ENCODE measurements at regions not wholly inside any gene's neighbourhood (a gene's known extent, or its start where the extent isn't known, plus 50 kb on each side); places are given as distances from the start of the nearest gene placed in this dataset.
A peak's percentile ranks its signal among the peaks of the same experiment; 100 is the strongest.

- WGBS: 32% methylated on average over 3 of the region's 3 CpGs
- peaks cover 6 to 56% (median 40%) of the 10 kb centered on the region in 4 donors for H3K4me1 ChIP-seq
- intact Hi-C loops (cut with DNase I): no loop called here
- H3K36me3 ChIP-seq: no peaks in the 10 kb centered on the region
- DNase-seq (ENCODE audit: extremely low spot score): no peak
- H3K9me3 ChIP-seq: no peaks in the 10 kb centered on the region
- no peaks in the 10 kb centered on the region for H3K27me3 ChIP-seq
- TF ChIP-seq POLR2A (IDR thresholded peaks at IDR 0.05; ENCODE audit: low read depth) (no peak), POLR2AphosphoS5 (IDR thresholded peaks at IDR 0.05) (no peak), EP300 (IDR thresholded peaks at IDR 0.05) (no peak), CTCF (IDR thresholded peaks at IDR 0.05) (no peak)
- peak overlapping the region in 1 of 4 donors; percentile 20 for H3K27ac ChIP-seq (replicated peaks in 1 of 4)
- no peak overlapping the region for H3K4me3 ChIP-seq
Observed at GRCh38 chr3:153973722-153974265, 147.4 kb upstream of the ARHGEF26 start.

GRCh38 chr3:153974614-153975013 lies 146.6 kb upstream of the ARHGEF26 start:
- Histone ChIP-seq H3K4me3 (no peak overlapping the region), H3K9me3 (no peaks in the 10 kb centered on the region), H3K36me3 (no peaks in the 10 kb centered on the region), H3K27me3 (no peaks in the 10 kb centered on the region), H3K4me1 (peaks cover 6 to 56% (median 40%) of the 10 kb centered on the region in 4 donors), H3K27ac (replicated peaks in 1 of 4) (no peak overlapping the region)
- TF ChIP-seq POLR2A (IDR thresholded peaks at IDR 0.05; ENCODE audit: low read depth): no peak
- no peak for TF ChIP-seq CTCF (IDR thresholded peaks at IDR 0.05)
- no peak for TF ChIP-seq POLR2AphosphoS5 (IDR thresholded peaks at IDR 0.05)
- no peak for TF ChIP-seq EP300 (IDR thresholded peaks at IDR 0.05)
- intact Hi-C loops (cut with DNase I): no loop called here
- DNase-seq (ENCODE audit: extremely low spot score): no peak

GRCh38 chr3:153976891-153977554 lies 144.2 kb upstream of the ARHGEF26 start:
- no peak for DNase-seq (ENCODE audit: extremely low spot score)

GRCh38 chr3:153978006-153978405 lies 143.2 kb upstream of the ARHGEF26 start:
- DNase-seq (ENCODE audit: extremely low spot score): no peak
- Histone ChIP-seq H3K4me3 (no peak overlapping the region), H3K27ac (replicated peaks in 1 of 4) (peak overlapping the region in 3 of 4 donors; percentile 2 to 51 (median 3)), H3K36me3 (no peaks in the 10 kb centered on the region), H3K27me3 (no peaks in the 10 kb centered on the region), H3K4me1 (peaks cover 6 to 37% (median 28%) of the 10 kb centered on the region in 4 donors), H3K9me3 (no peaks in the 10 kb centered on the region)
- intact Hi-C loops (cut with DNase I): no loop called here
- 61% methylated on average over 1 of the region's 1 CpG for WGBS
- TF ChIP-seq POLR2AphosphoS5 (IDR thresholded peaks at IDR 0.05) (no peak), CTCF (IDR thresholded peaks at IDR 0.05) (no peak), POLR2A (IDR thresholded peaks at IDR 0.05; ENCODE audit: low read depth) (no peak), EP300 (IDR thresholded peaks at IDR 0.05) (no peak)

More at GRCh38 chr3:153976891-153977554, 144.2 kb upstream of the ARHGEF26 start:
- peak overlapping the region in 3 of 4 donors; percentile 2 to 51 (median 3) for H3K27ac ChIP-seq (replicated peaks in 1 of 4)
- peaks cover 6 to 42% (median 28%) of the 10 kb centered on the region in 4 donors for H3K4me1 ChIP-seq
- no peak overlapping the region for H3K4me3 ChIP-seq
- WGBS: 25% methylated on average over 2 of the region's 2 CpGs
- intact Hi-C loops (cut with DNase I): no loop called here
- H3K36me3 ChIP-seq: no peaks in the 10 kb centered on the region
- no peak for TF ChIP-seq EP300 (IDR thresholded peaks at IDR 0.05)
- TF ChIP-seq POLR2A (IDR thresholded peaks at IDR 0.05; ENCODE audit: low read depth): no peak
- TF ChIP-seq CTCF (IDR thresholded peaks at IDR 0.05): no peak
- no peak for TF ChIP-seq POLR2AphosphoS5 (IDR thresholded peaks at IDR 0.05)
- no peaks in the 10 kb centered on the region for H3K9me3 ChIP-seq
- no peaks in the 10 kb centered on the region for H3K27me3 ChIP-seq

Measured in esophagus muscularis mucosa (tissue), 4 donors.